ENCODE measurements at regions not wholly inside any gene's neighbourhood (a gene's known extent, or its start where the extent isn't known, plus 50 kb on each side); places are given as distances from the start of the nearest gene placed in this dataset.

GRCh38 chr7:84549409-84549808, 354.8 kb upstream of the SEMA3A start:
- Histone ChIP-seq H3K9me3 (ENCODE audit: control insufficient read depth in 2 of 3, insufficient read depth in 1 of 3, low read length in 3 of 3) (no peaks in the 10 kb centered on the region), H3K36me3 (ENCODE audit: control insufficient read depth in 2 of 3, insufficient read depth in 3 of 3, low read length in 3 of 3) (no peaks in the 10 kb centered on the region), H3K4me3 (ENCODE audit: low read length in 3 of 3) (no peak overlapping the region), H3K9ac (ENCODE audit: low read length in 3 of 3) (no peak overlapping the region), H3K27ac (ENCODE audit: low read depth in 2 of 2, low read length in 2 of 2) (no peak overlapping the region), H3K4me1 (ENCODE audit: control insufficient read depth in 2 of 3, insufficient read depth in 2 of 3, low read depth in 1 of 3, low read length in 3 of 3) (no peaks in the 10 kb centered on the region), H3K27me3 (ENCODE audit: control insufficient read depth, insufficient read depth, low read length) (no peaks in the 10 kb centered on the region)
- DNase-seq (no peak), FAIRE-seq (no peak)
- intact Hi-C loops (cut with DNase I), result no loop called here
- no peak for TF ChIP-seq CTCF (IDR thresholded peaks at IDR 0.05; ENCODE audit: borderline replicate concordance, extremely low read depth, insufficient read depth)

GRCh38 chr7:84548366-84549365, 354.1 kb upstream of the SEMA3A start:
- FAIRE-seq, result no peak

GRCh38 chr7:84547331-84547730, 352.7 kb upstream of the SEMA3A start:
- intact Hi-C loops (cut with DNase I), result no loop called here

More at GRCh38 chr7:84548366-84549365, 354.1 kb upstream of the SEMA3A start:
- intact Hi-C loops (cut with DNase I), result no loop called here
- Histone ChIP-seq H3K9me3 (ENCODE audit: control insufficient read depth in 2 of 3, insufficient read depth in 1 of 3, low read length in 3 of 3) (no peaks in the 10 kb centered on the region), H3K27me3 (ENCODE audit: control insufficient read depth, insufficient read depth, low read length) (no peaks in the 10 kb centered on the region), H3K4me1 (ENCODE audit: control insufficient read depth in 2 of 3, insufficient read depth in 2 of 3, low read depth in 1 of 3, low read length in 3 of 3) (no peaks in the 10 kb centered on the region), H3K27ac (ENCODE audit: low read depth in 2 of 2, low read length in 2 of 2) (no peak overlapping the region), H3K36me3 (ENCODE audit: control insufficient read depth in 2 of 3, insufficient read depth in 3 of 3, low read length in 3 of 3) (no peaks in the 10 kb centered on the region), H3K9ac (ENCODE audit: low read length in 3 of 3) (no peak overlapping the region), H3K4me3 (ENCODE audit: low read length in 3 of 3) (no peak overlapping the region)
- TF ChIP-seq CTCF (IDR thresholded peaks at IDR 0.05; ENCODE audit: borderline replicate concordance, extremely low read depth, insufficient read depth), result no peak
- no peak for DNase-seq

More at GRCh38 chr7:84547331-84547730, 352.7 kb upstream of the SEMA3A start:
- H3K27me3 ChIP-seq (ENCODE audit: control insufficient read depth, insufficient read depth, low read length), result no peaks in the 10 kb centered on the region
- no peak for TF ChIP-seq CTCF (IDR thresholded peaks at IDR 0.05; ENCODE audit: borderline replicate concordance, extremely low read depth, insufficient read depth)
- H3K4me1 ChIP-seq (ENCODE audit: control insufficient read depth in 2 of 3, insufficient read depth in 2 of 3, low read depth in 1 of 3, low read length in 3 of 3), result no peaks in the 10 kb centered on the region
- no peak for FAIRE-seq
- H3K9me3 ChIP-seq (ENCODE audit: control insufficient read depth in 2 of 3, insufficient read depth in 1 of 3, low read length in 3 of 3), result no peaks in the 10 kb centered on the region
- H3K27ac ChIP-seq (ENCODE audit: low read depth in 2 of 2, low read length in 2 of 2), result no peak overlapping the region
- DNase-seq, result no peak
- H3K36me3 ChIP-seq (ENCODE audit: control insufficient read depth in 2 of 3, insufficient read depth in 3 of 3, low read length in 3 of 3), result no peaks in the 10 kb centered on the region
- no peak overlapping the region for H3K9ac ChIP-seq (ENCODE audit: low read length in 3 of 3)
- no peak overlapping the region for H3K4me3 ChIP-seq (ENCODE audit: low read length in 3 of 3)

Data from kidney (tissue), 13 donors.